IMR-90 (cell line): ENCODE measurements at regions not wholly inside any gene's neighbourhood (a gene's known extent, or its start where the extent isn't known, plus 50 kb on each side); places are given as distances from the start of the nearest gene placed in this dataset.

Source experiments
- ATAC-seq: fragments of 200-7000 bp; cut with Tn5 transposase; 2 replicates; pipeline ENCODE4 v1.9.1; 2020; ENCODE audit warnings: low read depth, mild to moderate bottlenecking, moderate library complexity
- BruUV-seq: library from RNA; stranded (reverse); fragments of 400-500 nt; replicated peaks from 2 replicates; lab custom pipeline; 2021; lab: Mats Ljungman, UMichigan
- CTCF ChIA-PET: fragments of 300-600 bp; formaldehyde crosslinking; extraction: SDS; loops from one replicate; lab custom pipeline; 2021; ENCODE audit warnings: antibody characterized with exemption; lab: Yijun Ruan, JAX
- POLR2A ChIA-PET: fragments of 300-600 bp; sonication (Branson Sonifier 250); formaldehyde crosslinking; loops from one replicate; lab custom pipeline; 2022; ENCODE audit warnings: antibody characterized with exemption; ENCODE audit not compliant: unreplicated experiment; lab: Charles Lee
- DNase-seq: peaks from one replicate; pipeline ENCODE4 v3.0.0; 2013
- H2AFZ ChIP-seq: replicated peaks from 2 replicates; pipeline ENCODE3; 2013; ENCODE audit warnings: low read length, mild to moderate bottlenecking; ENCODE audit not compliant: poor library complexity
- H2AK5ac ChIP-seq: 2 replicates; pipeline ENCODE4 v1.6.1; 2013; ENCODE audit warnings: low read depth, low read length, inconsistent platforms
- H2AK9ac ChIP-seq: replicated peaks from 2 replicates; pipeline ENCODE3; 2013; ENCODE audit warnings: mild to moderate bottlenecking, low read depth, low read length, moderate library complexity; ENCODE audit not compliant: poor library complexity
- H2BK120ac ChIP-seq: 2 replicates; pipeline ENCODE4 v1.6.1; 2013; ENCODE audit warnings: low read depth, low read length, inconsistent platforms
- H2BK15ac ChIP-seq: 3 replicates; pipeline ENCODE4 v1.6.1; 2013; ENCODE audit warnings: low read depth, low read length, inconsistent platforms
- H2BK20ac ChIP-seq: 2 replicates; pipeline ENCODE4 v1.6.1; 2013; ENCODE audit warnings: low read depth, mild to moderate bottlenecking, inconsistent platforms, low read length, moderate library complexity
- H2BK5ac ChIP-seq: 2 replicates; pipeline ENCODE4 v1.6.1; 2013; ENCODE audit warnings: mild to moderate bottlenecking, low read depth, low read length, inconsistent platforms; ENCODE audit not compliant: poor library complexity, severe bottlenecking
- H3K14ac ChIP-seq: replicated peaks from 2 replicates; pipeline ENCODE4 v1.6.1; 2013; ENCODE audit warnings: low read depth, low read length, inconsistent platforms
- H3K18ac ChIP-seq: 2 replicates; pipeline ENCODE4 v1.6.1; 2013; ENCODE audit warnings: low read depth, low read length, control low read depth
- H3K23ac ChIP-seq: 2 replicates; pipeline ENCODE4 v1.6.1; 2013; ENCODE audit warnings: low read depth, low read length, inconsistent platforms
- H3K27ac ChIP-seq: 2 replicates; pipeline ENCODE4 v1.5.1; 2013; ENCODE audit warnings: mild to moderate bottlenecking, control low read depth, low read length; ENCODE audit not compliant: insufficient read depth
- H3K27me3 ChIP-seq: 2 replicates; pipeline ENCODE4 v1.6.1; 2013; ENCODE audit warnings: low read length; ENCODE audit not compliant: control insufficient read depth, insufficient read depth
- H3K36me3 ChIP-seq: 2 replicates; pipeline ENCODE4 v1.6.1; 2013; ENCODE audit warnings: low read length, mixed read lengths; ENCODE audit not compliant: control insufficient read depth, insufficient read depth
- H3K4ac ChIP-seq: 2 replicates; pipeline ENCODE4 v1.6.1; 2013; ENCODE audit warnings: low read depth, low read length, inconsistent platforms
- H3K4me1 ChIP-seq: 2 replicates; pipeline ENCODE4 v1.6.1; 2013; ENCODE audit warnings: low read length, mixed read lengths; ENCODE audit not compliant: control insufficient read depth, insufficient read depth
- H3K4me2 ChIP-seq: 2 replicates; pipeline ENCODE4 v1.6.1; 2013; ENCODE audit warnings: low read depth, mild to moderate bottlenecking, control low read depth, low read length, moderate library complexity
- H3K4me3 ChIP-seq: 2 replicates; pipeline ENCODE4 v1.5.1; 2013; ENCODE audit warnings: low read depth, mild to moderate bottlenecking, control low read depth, low read length, moderate library complexity; ENCODE audit not compliant: insufficient read depth
- H3K56ac ChIP-seq: 2 replicates; pipeline ENCODE4 v1.6.1; 2013; ENCODE audit warnings: low read length, inconsistent platforms; ENCODE audit not compliant: insufficient read depth; ENCODE audit errors: extremely low read depth
- H3K79me1 ChIP-seq, 2 experiments: 2 replicates each; pipeline ENCODE4 v1.6.1; 2013; ENCODE audit warnings: low read length in 2 of 2, inconsistent platforms in 1 of 2, low read depth in 1 of 2
- H3K9ac ChIP-seq: 2 replicates; pipeline ENCODE4 v1.6.1; 2013; ENCODE audit warnings: low read depth, low read length, control low read depth
- H3K9me1 ChIP-seq: 2 replicates; pipeline ENCODE4 v1.6.1; 2013; ENCODE audit warnings: low read length, inconsistent platforms; ENCODE audit not compliant: insufficient read depth
- H3K9me3 ChIP-seq: 2 replicates; pipeline ENCODE4 v1.6.1; 2013; ENCODE audit warnings: low read length; ENCODE audit not compliant: control insufficient read depth, insufficient read depth
- H4K20me1 ChIP-seq: 2 replicates; pipeline ENCODE4 v1.6.1; 2013; ENCODE audit warnings: low read length, inconsistent platforms; ENCODE audit not compliant: insufficient read depth
- H4K5ac ChIP-seq: 2 replicates; pipeline ENCODE4 v1.6.1; 2013; ENCODE audit warnings: mild to moderate bottlenecking, low read depth, low read length, control low read depth
- H4K8ac ChIP-seq, 2 experiments: 2 replicates each; pipeline ENCODE4 v1.6.1; 2013; ENCODE audit warnings: low read depth in 2 of 2, low read length in 2 of 2, control low read depth in 1 of 2, inconsistent platforms in 1 of 2
- H4K91ac ChIP-seq: 2 replicates; pipeline ENCODE4 v1.6.1; 2013; ENCODE audit warnings: low read depth, low read length, inconsistent platforms; ENCODE audit not compliant: insufficient read depth
- CEBPB ChIP-seq: IDR thresholded peaks from 2 replicates; pipeline ENCODE4 v1.6.1; 2012; ENCODE audit warnings: low read depth, low read length, improper control_type of control experiment
- CHD1 ChIP-seq: IDR thresholded peaks from 2 replicates; pipeline ENCODE4 v1.6.1; 2012; ENCODE audit warnings: low read depth, low read length, improper control_type of control experiment
- ELK1 ChIP-seq: fragments of 150-350 bp; IDR thresholded peaks from 2 replicates; pipeline ENCODE4 v1.6.1; 2016; ENCODE audit warnings: low read depth, mild to moderate bottlenecking, low read length, moderate library complexity, borderline replicate concordance
- FOS ChIP-seq: fragments of 150-350 bp; IDR thresholded peaks from 2 replicates; pipeline ENCODE4 v1.6.1; 2016; ENCODE audit warnings: low read depth, low read length
- MAFK ChIP-seq: IDR thresholded peaks from 2 replicates; pipeline ENCODE4 v1.6.1; 2012; ENCODE audit warnings: low read depth, low read length, improper control_type of control experiment
- MXI1 ChIP-seq: IDR thresholded peaks from 2 replicates; pipeline ENCODE4 v1.6.1; 2012; ENCODE audit warnings: low read depth, mild to moderate bottlenecking, low read length, moderate library complexity, borderline replicate concordance
- NFE2L2 ChIP-seq: fragments of 150-350 bp; IDR thresholded peaks from 2 replicates; pipeline ENCODE4 v1.6.1; 2016; ENCODE audit warnings: low read depth, mild to moderate bottlenecking, low read length
- POLR2A ChIP-seq: IDR thresholded peaks from 2 replicates; pipeline ENCODE4 v1.6.1; 2012; ENCODE audit warnings: mild to moderate bottlenecking, low read depth, low read length
- RAD21 ChIP-seq: IDR thresholded peaks from 2 replicates; pipeline ENCODE4 v1.6.1; 2012; ENCODE audit warnings: low read length, improper control_type of control experiment
- RCOR1 ChIP-seq: IDR thresholded peaks from 2 replicates; pipeline ENCODE4 v1.6.1; 2012; ENCODE audit warnings: mild to moderate bottlenecking, low read length, improper control_type of control experiment; ENCODE audit not compliant: insufficient replicate concordance
- RFX5 ChIP-seq: IDR thresholded peaks from 2 replicates; pipeline ENCODE4 v1.8.0; 2012; ENCODE audit warnings: low read depth, mild to moderate bottlenecking, low read length, moderate library complexity
- SMC3 ChIP-seq: fragments of 150-350 bp; IDR thresholded peaks from 2 replicates; pipeline ENCODE4 v1.6.1; 2016; ENCODE audit warnings: low read depth, mild to moderate bottlenecking, antibody characterized with exemption, low read length, moderate library complexity
- USF2 ChIP-seq: fragments of 150-350 bp; IDR thresholded peaks from 2 replicates; pipeline ENCODE4 v1.6.1; 2017; ENCODE audit warnings: mild to moderate bottlenecking, antibody characterized with exemption, low read length, low read depth
- WGBS, 2 experiments: methylation state at CpG; one replicate each; pipeline versions ENCODE4 v1.1.5 to v1.1.7; 2013; ENCODE audit warnings: missing lambda C conversion rate in 2 of 2; ENCODE audit not compliant: insufficient read length in 1 of 2; ENCODE audit errors: extremely low coverage in 2 of 2; 5-methylcytosine and 5-hydroxymethylcytosine counted together
- dilution Hi-C: fragments of 300-500 bp; cut with HindIII; formaldehyde crosslinking; loops from one replicate; pipeline ENCODE4 v1.14.3; 2018; ENCODE audit warnings: low sequenced_read_pairs; ENCODE audit not compliant: unreplicated experiment
- in situ Hi-C: fragments of 300-500 bp; cut with MboI; formaldehyde crosslinking; loops from 3 replicates; pipeline ENCODE4 v1.14.3; 2019; ENCODE audit warnings: low sequenced_read_pairs, inconsistent platforms, mixed read lengths
- intact Hi-C: fragments of 100-400 bp; cut with micrococcal nuclease; formaldehyde crosslinking; loops from 2 replicates; pipeline ENCODE4 v1.10.0; 2022

- TF ChIP-seq ELK1 (no peak), CHD1 (no peak)
Measured at GRCh38 chr15:31975830-31976229, 54.5 kb upstream of the CHRNA7 start (continued).

- in situ Hi-C loops = no loop called here
- Histone ChIP-seq H3K4me1 (no peaks in the 10 kb centered on the region), H3K79me1 (no peaks in the 10 kb centered on the region), H3K4me3 (no peak overlapping the region), H2BK20ac (no peak overlapping the region), H4K20me1 (no peaks in the 10 kb centered on the region), H3K56ac (no peak overlapping the region), H3K9me3 (no peaks in the 10 kb centered on the region), H3K14ac (no peak overlapping the region), H4K91ac (no peak overlapping the region), H2BK15ac (no peak overlapping the region), H2AFZ (no peak overlapping the region), H2AK5ac (no peak overlapping the region), H3K27ac (no peak overlapping the region), H2BK120ac (no peak overlapping the region), H3K4ac (no peak overlapping the region), H4K5ac (no peak overlapping the region), H2AK9ac (no peak overlapping the region), H3K9ac (no peak overlapping the region), H3K4me2 (no peak overlapping the region), H3K9me1 (no peaks in the 10 kb centered on the region), H4K8ac (no peak overlapping the region), H3K36me3 (no peaks in the 10 kb centered on the region), H3K23ac (no peak overlapping the region), H3K18ac (no peak overlapping the region), H2BK5ac (no peak overlapping the region), H3K27me3 (no peaks in the 10 kb centered on the region)
- intact Hi-C loops = no loop called here
- ATAC-seq (no peak), DNase-seq (no peak)
- dilution Hi-C loops = no loop called here
- POLR2A ChIA-PET = no interaction called here
- WGBS, 2 experiments = 32% methylated on average over 5 of the region's 8 CpGs; no CpG with 5 or more reads in 1 of the 2 experiments
- CTCF ChIA-PET = interaction anchor here (0.7 to 1.7 kb wide), 5 partner anchors 8 to 22 kb away, joined by 3 to 6 read pairs (median 4); no protein-coding TSS in a partner anchor
- no TSS peak for BruUV-seq
- TF ChIP-seq CHD1 (no peak), USF2 (no peak), RFX5 (no peak), SMC3 (no peak), NFE2L2 (no peak), MXI1 (no peak), FOS (no peak), RCOR1 (no peak), ELK1 (no peak), POLR2A (no peak), MAFK (no peak), CEBPB (no peak), RAD21 (no peak)
Measured at GRCh38 chr15:31977138-31977537, 53.2 kb upstream of the CHRNA7 start.
